HEK293T (cell line): ENCODE measurements at regions not wholly inside any gene's neighbourhood (a gene's known extent, or its start where the extent isn't known, plus 50 kb on each side); places are given as distances from the start of the nearest gene placed in this dataset.

Source experiments
- CTCF ChIA-PET: fragments of 350-600 bp; formaldehyde crosslinking; extraction: SDS; loops from one replicate; lab custom pipeline; 2021; ENCODE audit warnings: antibody characterized with exemption, inconsistent platforms; lab: Yijun Ruan, JAX
- POLR2A ChIA-PET: fragments of 350-600 bp; formaldehyde crosslinking; extraction: SDS; loops from one replicate; lab custom pipeline; 2020; ENCODE audit warnings: antibody characterized with exemption, inconsistent platforms; lab: Yijun Ruan, JAX
- DNase-seq: peaks from one replicate; pipeline ENCODE4 v3.0.0; 2012; ENCODE audit warnings: mixed read lengths; ENCODE audit errors: extremely low spot score
- ARNT ChIP-seq: fragments of 450-650 bp; IDR thresholded peaks from 2 replicates; pipeline ENCODE4 v1.6.1; 2017; ENCODE audit warnings: mild to moderate bottlenecking
- BHLHE40 ChIP-seq: fragments of 450-650 bp; IDR thresholded peaks from 2 replicates; pipeline ENCODE4 v1.6.1; 2016; ENCODE audit warnings: mild to moderate bottlenecking, moderate library complexity, borderline replicate concordance
- CTBP1 ChIP-seq: fragments of 450-650 bp; IDR thresholded peaks from 2 replicates; pipeline ENCODE4 v1.6.1; 2016; ENCODE audit warnings: borderline replicate concordance
- ELF4 ChIP-seq: fragments of 450-650 bp; IDR thresholded peaks from 2 replicates; pipeline ENCODE4 v1.6.1; 2017; ENCODE audit warnings: antibody characterized with exemption
- FOXA1 ChIP-seq: fragments of 450-650 bp; IDR thresholded peaks from 2 replicates; pipeline ENCODE4 v1.6.1; 2016; ENCODE audit warnings: mild to moderate bottlenecking
- FOXK2 ChIP-seq: fragments of 450-650 bp; IDR thresholded peaks from 2 replicates; pipeline ENCODE4 v1.6.1; 2016; ENCODE audit warnings: mild to moderate bottlenecking
- FOXM1 ChIP-seq: fragments of 450-650 bp; IDR thresholded peaks from 2 replicates; pipeline ENCODE4 v1.6.1; 2017; ENCODE audit warnings: mild to moderate bottlenecking, borderline replicate concordance
- HDGF ChIP-seq: fragments of 450-650 bp; IDR thresholded peaks from 2 replicates; pipeline ENCODE4 v1.6.1; 2017; ENCODE audit warnings: antibody characterized with exemption, borderline replicate concordance
- L3MBTL2 ChIP-seq: fragments of 450-650 bp; conservative IDR thresholded peaks from 2 replicates; pipeline ENCODE4 v1.6.1; 2016; ENCODE audit warnings: mild to moderate bottlenecking
- LEF1 ChIP-seq: fragments of 450-650 bp; IDR thresholded peaks from 2 replicates; pipeline ENCODE4 v1.6.1; 2017; ENCODE audit warnings: mild to moderate bottlenecking, borderline replicate concordance
- NFRKB ChIP-seq: fragments of 450-650 bp; IDR thresholded peaks from 2 replicates; pipeline ENCODE4 v1.6.1; 2016; ENCODE audit warnings: mild to moderate bottlenecking, moderate library complexity
- SP1 ChIP-seq: fragments of 450-650 bp; IDR thresholded peaks from 2 replicates; pipeline ENCODE4 v1.6.1; 2017
- SUZ12 ChIP-seq: fragments of 450-650 bp; IDR thresholded peaks from 2 replicates; pipeline ENCODE4 v1.6.1; 2016; ENCODE audit warnings: mild to moderate bottlenecking
- TARDBP ChIP-seq: fragments of 450-650 bp; IDR thresholded peaks from 2 replicates; pipeline ENCODE4 v1.6.1; 2016
- ZNF384 ChIP-seq: fragments of 450-650 bp; IDR thresholded peaks from 2 replicates; pipeline ENCODE4 v1.6.1; 2016
- TF ChIP-seq, protein P1 (sequence below): fragments of 450-650 bp; IDR thresholded peaks from 2 replicates; pipeline ENCODE4 v1.6.1; 2016

DNA sequence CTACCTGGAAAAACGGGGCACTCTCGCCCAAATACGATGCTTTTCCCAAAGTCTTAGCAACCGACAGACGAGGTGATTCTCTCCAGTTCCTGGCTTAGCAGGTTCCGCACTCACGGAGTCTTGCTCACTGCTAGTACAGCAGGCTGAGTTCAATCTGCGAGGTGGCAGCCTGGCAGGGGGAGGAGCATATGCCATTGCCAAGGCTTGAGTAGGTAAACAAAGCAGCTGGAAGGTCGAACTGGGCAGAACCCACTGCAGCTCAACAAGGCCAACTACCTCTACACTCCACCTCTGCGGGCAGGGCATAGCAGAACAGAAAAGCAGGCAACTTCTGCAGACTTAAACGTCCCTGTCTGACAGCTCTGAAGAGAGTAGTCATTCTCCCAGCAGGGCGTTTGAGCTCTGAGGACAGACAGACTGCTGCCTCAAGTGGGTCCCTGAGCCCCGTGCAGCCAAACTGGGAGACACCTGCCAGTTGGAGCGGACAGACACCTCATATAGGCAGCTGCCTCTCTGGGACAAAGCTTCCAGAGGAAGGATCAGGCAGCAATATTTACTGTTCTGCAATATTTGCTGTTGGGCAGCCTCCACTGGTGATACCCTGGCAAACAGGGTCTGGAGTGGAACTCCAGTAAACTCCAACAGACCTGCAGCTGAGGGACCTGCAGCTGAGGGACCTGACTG, 73.4 kb upstream of the CADM2 start:
- ChIA-PET CTCF (no interaction called here), POLR2A (no interaction called here)
- DNase-seq = no peak
- no peak for TF ChIP-seq SUZ12
- no peak for TF ChIP-seq LEF1
- TF ChIP-seq SP1 = no peak
- no peak for TF ChIP-seq TARDBP
- no peak for TF ChIP-seq BHLHE40

DNA sequence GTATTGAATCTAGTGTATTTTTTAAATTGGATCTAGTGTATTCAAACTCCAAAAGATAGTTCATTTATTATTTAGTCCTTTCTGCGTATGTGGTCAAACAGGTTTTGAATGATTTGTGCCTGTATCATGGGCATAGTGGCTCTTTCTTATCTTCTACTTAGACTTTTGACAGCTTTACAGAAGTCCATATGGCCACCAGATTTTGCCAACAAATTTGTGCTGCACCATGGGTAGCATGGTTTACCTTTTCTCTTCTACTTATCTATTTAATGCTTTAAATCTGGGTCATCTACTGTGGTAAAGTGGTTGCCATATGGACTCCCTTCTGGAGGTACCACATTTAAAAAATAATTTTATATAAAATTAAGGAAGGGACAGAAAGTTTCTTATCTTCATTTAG, 66.9 kb upstream of the CADM2 start:
- TF ChIP-seq L3MBTL2 (no peak), ELF4 (no peak), CTBP1 (no peak), HDGF (no peak), FOXA1 (no peak), LEF1 (no peak), NFRKB (no peak), TARDBP (no peak), ARNT (no peak)
- POLR2A ChIA-PET = no interaction called here
- CTCF ChIA-PET = no interaction called here
- no peak for DNase-seq

GRCh38 chr3:84893211-84893610, 65.6 kb upstream of the CADM2 start:
- DNase-seq = no peak
- ChIA-PET CTCF (no interaction called here), POLR2A (no interaction called here)
- no peak for TF ChIP-seq NFRKB
- no peak for TF ChIP-seq LEF1
- no peak for TF ChIP-seq ARNT
- TF ChIP-seq CTBP1 = no peak
- TF ChIP-seq ZNF384 = no peak
- TF ChIP-seq L3MBTL2 = no peak
- TF ChIP-seq FOXM1 = no peak
- no peak for TF ChIP-seq ELF4

- CTCF ChIA-PET = no interaction called here
These were observed 54.6 kb upstream of the CADM2 start for GRCh38 chr3:84904212-84904611.

DNA sequence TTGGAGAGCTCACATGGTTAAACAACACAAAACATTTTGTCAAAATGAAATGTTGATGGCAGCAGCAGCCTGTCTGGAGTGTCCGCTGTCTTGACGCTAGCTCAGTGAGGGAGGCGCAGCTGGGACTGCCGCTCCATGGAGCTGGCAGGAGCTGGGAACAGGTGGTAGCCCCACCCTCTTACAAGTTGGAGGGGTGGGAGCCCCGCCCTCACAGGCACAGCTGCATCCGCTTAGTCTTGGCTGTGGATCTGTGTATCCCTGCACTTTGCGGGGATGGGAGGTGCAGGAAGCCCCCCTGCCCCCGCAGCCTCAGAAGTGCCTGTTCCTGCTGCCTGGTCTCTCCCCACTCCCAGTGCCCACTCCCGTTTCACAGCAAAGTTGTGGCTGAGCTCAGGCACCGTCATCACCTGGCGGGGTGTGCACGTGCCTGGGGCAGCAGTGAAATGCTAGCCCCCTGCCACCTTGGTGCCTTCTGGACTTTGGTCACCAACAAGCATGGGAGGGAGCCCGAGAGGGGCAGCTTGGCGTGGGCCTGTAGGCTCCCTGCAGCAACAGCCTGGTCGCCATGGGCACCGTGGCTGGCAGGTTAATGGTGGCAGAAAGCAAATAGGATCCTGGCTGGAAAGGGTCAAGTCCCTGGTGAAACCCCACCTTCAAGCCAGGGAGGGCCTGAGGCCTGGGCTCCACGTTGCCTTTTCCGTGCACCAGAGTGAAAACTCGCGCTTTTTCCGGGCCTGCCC, 53.8 kb upstream of the CADM2 start:
- no peak for DNase-seq
- TF ChIP-seq NFRKB (no peak), BHLHE40 (no peak), FOXA1 (no peak), ELF4 (no peak), L3MBTL2 (no peak), TARDBP (no peak), HDGF (no peak), ARNT (no peak), FOXM1 (no peak), SUZ12 (no peak), FOXK2 (no peak), LEF1 (no peak), ZNF384 (no peak), SP1 (no peak), CTBP1 (no peak)
- TF ChIP-seq, protein P1, sequence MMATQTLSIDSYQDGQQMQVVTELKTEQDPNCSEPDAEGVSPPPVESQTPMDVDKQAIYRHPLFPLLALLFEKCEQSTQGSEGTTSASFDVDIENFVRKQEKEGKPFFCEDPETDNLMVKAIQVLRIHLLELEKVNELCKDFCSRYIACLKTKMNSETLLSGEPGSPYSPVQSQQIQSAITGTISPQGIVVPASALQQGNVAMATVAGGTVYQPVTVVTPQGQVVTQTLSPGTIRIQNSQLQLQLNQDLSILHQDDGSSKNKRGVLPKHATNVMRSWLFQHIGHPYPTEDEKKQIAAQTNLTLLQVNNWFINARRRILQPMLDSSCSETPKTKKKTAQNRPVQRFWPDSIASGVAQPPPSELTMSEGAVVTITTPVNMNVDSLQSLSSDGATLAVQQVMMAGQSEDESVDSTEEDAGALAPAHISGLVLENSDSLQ = no peak
- POLR2A ChIA-PET = no interaction called here
- CTCF ChIA-PET = no interaction called here

More at GRCh38 chr3:84904212-84904611, 54.6 kb upstream of the CADM2 start:
- DNase-seq = no peak
- POLR2A ChIA-PET = no interaction called here
- TF ChIP-seq LEF1 = no peak

GRCh38 chr3:84905556-84905920, 53.3 kb upstream of the CADM2 start:
- no peak for TF ChIP-seq SUZ12
- ChIA-PET POLR2A (no interaction called here), CTCF (no interaction called here)
- no peak for DNase-seq

- TF ChIP-seq ELF4 (no peak), ARNT (no peak), L3MBTL2 (no peak), NFRKB (no peak), BHLHE40 (no peak), HDGF (no peak), ZNF384 (no peak), TARDBP (no peak), LEF1 (no peak), FOXA1 (no peak), FOXM1 (no peak), SUZ12 (no peak), CTBP1 (no peak), FOXK2 (no peak), SP1 (no peak)
- TF ChIP-seq, protein P1 = no peak
- ChIA-PET POLR2A (no interaction called here), CTCF (no interaction called here)
- DNase-seq = no peak
These were observed 52.7 kb upstream of the CADM2 start for GRCh38 chr3:84906065-84906464.
